ENCODE measurements at regions not wholly inside any gene's neighbourhood (a gene's known extent, or its start where the extent isn't known, plus 50 kb on each side); places are given as distances from the start of the nearest gene placed in this dataset.

DNA sequence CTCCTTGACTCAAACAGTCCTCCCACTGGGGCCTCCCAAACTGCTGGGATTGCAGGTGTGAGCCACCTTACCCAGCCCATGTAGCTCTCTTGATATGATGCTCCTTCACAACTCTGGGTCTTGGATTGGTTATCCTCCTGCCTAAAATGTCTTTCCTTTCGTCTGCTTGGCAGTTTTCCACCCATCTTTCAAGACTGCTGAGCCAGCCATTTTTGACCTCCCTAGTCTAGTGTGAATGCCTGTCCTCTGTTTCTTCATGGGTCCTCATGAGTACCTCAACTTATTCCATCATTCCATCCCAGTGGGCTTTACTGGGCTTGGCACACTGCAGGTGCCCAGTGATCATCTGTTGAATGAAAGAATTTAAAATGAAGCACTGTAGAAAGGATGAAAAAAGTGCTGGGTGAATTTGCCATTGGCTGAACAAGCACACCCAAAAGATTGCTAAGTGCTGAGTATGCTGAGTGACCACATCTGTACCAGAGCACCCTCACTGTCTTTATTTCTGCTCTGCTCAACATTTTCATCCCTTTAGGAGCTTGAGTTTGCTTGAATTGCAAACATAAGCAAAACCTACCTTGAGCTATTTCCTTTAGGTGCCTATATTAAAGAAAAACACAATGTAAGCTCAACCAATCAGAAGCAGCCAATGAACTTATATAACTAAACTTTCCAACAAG, 84.8 kb upstream of the FAM169A start:
- no peak for TF ChIP-seq EZH2 (IDR thresholded peaks at IDR 0.05; ENCODE audit: borderline replicate concordance)
- TF ChIP-seq, protein P1, sequence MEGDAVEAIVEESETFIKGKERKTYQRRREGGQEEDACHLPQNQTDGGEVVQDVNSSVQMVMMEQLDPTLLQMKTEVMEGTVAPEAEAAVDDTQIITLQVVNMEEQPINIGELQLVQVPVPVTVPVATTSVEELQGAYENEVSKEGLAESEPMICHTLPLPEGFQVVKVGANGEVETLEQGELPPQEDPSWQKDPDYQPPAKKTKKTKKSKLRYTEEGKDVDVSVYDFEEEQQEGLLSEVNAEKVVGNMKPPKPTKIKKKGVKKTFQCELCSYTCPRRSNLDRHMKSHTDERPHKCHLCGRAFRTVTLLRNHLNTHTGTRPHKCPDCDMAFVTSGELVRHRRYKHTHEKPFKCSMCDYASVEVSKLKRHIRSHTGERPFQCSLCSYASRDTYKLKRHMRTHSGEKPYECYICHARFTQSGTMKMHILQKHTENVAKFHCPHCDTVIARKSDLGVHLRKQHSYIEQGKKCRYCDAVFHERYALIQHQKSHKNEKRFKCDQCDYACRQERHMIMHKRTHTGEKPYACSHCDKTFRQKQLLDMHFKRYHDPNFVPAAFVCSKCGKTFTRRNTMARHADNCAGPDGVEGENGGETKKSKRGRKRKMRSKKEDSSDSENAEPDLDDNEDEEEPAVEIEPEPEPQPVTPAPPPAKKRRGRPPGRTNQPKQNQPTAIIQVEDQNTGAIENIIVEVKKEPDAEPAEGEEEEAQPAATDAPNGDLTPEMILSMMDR (IDR thresholded peaks at IDR 0.05; ENCODE audit: poor library complexity): no peak
- no peak for TF ChIP-seq EZH2phosphoT487 (IDR thresholded peaks at IDR 0.05; ENCODE audit: low read depth, severe bottlenecking, unreplicated experiment)
